GM23338 (cell line): ENCODE measurements at regions not wholly inside any gene's neighbourhood (a gene's known extent, or its start where the extent isn't known, plus 50 kb on each side); places are given as distances from the start of the nearest gene placed in this dataset.

Source experiments
- ATAC-seq: fragments of 200-7000 bp; cut with Tn5 transposase; 3 replicates; pipeline ENCODE4 v1.9.1; 2020
- DNase-seq: peaks from one replicate; pipeline ENCODE4 v3.0.0-alpha.2; 2015; ENCODE audit warnings: low spot score
- H2AFZ ChIP-seq: fragments of 200-600 bp; sonication (generic); 2 replicates; pipeline ENCODE4 v1.8.0; 2016; ENCODE audit warnings: antibody characterized with exemption, mild to moderate bottlenecking, moderate library complexity
- H3F3A ChIP-seq: fragments of 200-600 bp; sonication (generic); replicated peaks from 2 replicates; pipeline ENCODE4 v1.8.0; 2017; ENCODE audit warnings: antibody characterized with exemption, mixed run types, low read depth
- H3K27ac ChIP-seq: fragments of 200-600 bp; sonication (generic); 2 replicates; pipeline ENCODE4 v1.6.1; 2016; ENCODE audit warnings: low read depth
- H3K27me3 ChIP-seq: fragments of 200-600 bp; sonication (generic); 2 replicates; pipeline ENCODE4 v1.8.0; 2016; ENCODE audit warnings: mild to moderate bottlenecking, mixed run types, moderate library complexity; ENCODE audit not compliant: insufficient read depth
- H3K36me3 ChIP-seq: fragments of 200-600 bp; sonication (generic); 2 replicates; pipeline ENCODE4 v1.8.0; 2016; ENCODE audit warnings: mild to moderate bottlenecking; ENCODE audit not compliant: insufficient read depth
- H3K4me1 ChIP-seq: fragments of 200-600 bp; sonication (generic); 2 replicates; pipeline ENCODE4 v1.8.0; 2016; ENCODE audit warnings: mild to moderate bottlenecking, moderate library complexity; ENCODE audit not compliant: insufficient read depth
- H3K4me2 ChIP-seq: fragments of 200-600 bp; sonication (generic); 2 replicates; pipeline ENCODE4 v1.7.1; 2017; ENCODE audit warnings: mixed run types
- H3K4me3 ChIP-seq: fragments of 200-600 bp; sonication (generic); 2 replicates; pipeline ENCODE4 v1.6.1; 2016; ENCODE audit warnings: mixed run types
- H3K79me2 ChIP-seq: fragments of 200-600 bp; sonication (generic); replicated peaks from 2 replicates; pipeline ENCODE4 v1.8.0; 2017; ENCODE audit warnings: mild to moderate bottlenecking; ENCODE audit not compliant: insufficient read depth
- H3K9me2 ChIP-seq: fragments of 200-600 bp; sonication (generic); 2 replicates; pipeline ENCODE4 v1.8.0; 2017; ENCODE audit not compliant: insufficient read depth
- H4K20me1 ChIP-seq: fragments of 200-600 bp; sonication (generic); replicated peaks from 2 replicates; pipeline ENCODE4 v1.8.0; 2017; ENCODE audit warnings: mild to moderate bottlenecking; ENCODE audit not compliant: insufficient read depth
- H3K27ac Mint-ChIP-seq: 2 replicates; pipeline ENCODE4 v1.8.0; 2020; ENCODE audit warnings: inconsistent platforms, mild to moderate bottlenecking, moderate library complexity, mixed read lengths
- H3K27me3 Mint-ChIP-seq: 3 replicates; pipeline ENCODE4 v1.8.0; 2022; ENCODE audit warnings: low read depth, mild to moderate bottlenecking, moderate library complexity, mixed read lengths, inconsistent platforms; ENCODE audit not compliant: insufficient read depth, poor library complexity
- H3K36me3 Mint-ChIP-seq: 3 replicates; pipeline ENCODE4 v1.8.0; 2021; ENCODE audit warnings: low read depth, mild to moderate bottlenecking, inconsistent platforms, moderate library complexity, mixed read lengths
- H3K4me1 Mint-ChIP-seq: 3 replicates; pipeline ENCODE4 v1.8.0; 2020; ENCODE audit warnings: mild to moderate bottlenecking, inconsistent platforms, mixed read lengths
- H3K4me3 Mint-ChIP-seq: 3 replicates; pipeline ENCODE4 v1.8.0; 2021; ENCODE audit warnings: moderate library complexity, mild to moderate bottlenecking, inconsistent platforms, mixed read lengths
- H3K9me3 Mint-ChIP-seq: 3 replicates; pipeline ENCODE4 v1.8.0; 2020; ENCODE audit warnings: moderate library complexity, mild to moderate bottlenecking, inconsistent platforms, mixed read lengths
- CREB1 ChIP-seq: fragments of 250-450 bp; sonication (Bioruptor Pico); IDR thresholded peaks from 2 replicates; pipeline ENCODE4 v1.5.0; 2020; ENCODE audit warnings: low read depth, mild to moderate bottlenecking, moderate library complexity
- JUNB ChIP-seq: IDR thresholded peaks from one replicate; pipeline ENCODE4 v1.6.1; 2016; ENCODE audit warnings: antibody characterized with exemption; ENCODE audit not compliant: unreplicated experiment
- POLR2AphosphoS5 ChIP-seq: IDR thresholded peaks from 2 replicates; pipeline ENCODE4 v1.6.1; 2016; ENCODE audit warnings: antibody characterized with exemption, low read depth
- ZNF331 ChIP-seq: fragments of 250-450 bp; sonication (Bioruptor Pico); IDR thresholded peaks from 2 replicates; pipeline ENCODE4 v1.5.0; 2020; ENCODE audit warnings: low read depth, mild to moderate bottlenecking, moderate library complexity
- TF ChIP-seq, protein P1 (sequence below): fragments of 250-450 bp; sonication (Bioruptor Pico); IDR thresholded peaks from 2 replicates; pipeline ENCODE4 v1.5.0; 2020; ENCODE audit warnings: mild to moderate bottlenecking, moderate library complexity

DNA sequence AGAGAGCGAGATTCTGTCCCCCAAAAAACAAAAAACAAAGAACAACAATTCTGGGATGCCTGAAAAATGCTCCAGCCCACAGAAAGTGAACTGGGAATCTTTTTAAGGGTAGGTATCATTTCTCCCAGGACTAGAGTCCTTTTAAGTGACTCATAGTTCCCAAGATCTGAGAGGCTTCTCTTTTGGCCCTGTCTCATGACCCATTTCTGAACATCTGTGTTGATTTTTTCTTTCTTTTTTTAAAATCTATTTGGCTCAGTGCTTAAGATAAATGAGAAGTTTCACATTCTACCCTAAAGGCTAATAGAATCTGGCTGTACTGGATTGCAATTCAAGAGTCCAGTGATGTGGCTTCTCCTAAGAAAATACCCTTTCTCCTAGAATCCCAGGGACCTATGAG lies 217.6 kb upstream of the FOXQ1 start:
- H3K27ac ChIP-seq: no peak overlapping the region
- no peak overlapping the region for H3K4me3 ChIP-seq
- H3K36me3 Mint-ChIP-seq: no peaks in the 10 kb centered on the region
- H3K4me3 Mint-ChIP-seq: no peak overlapping the region
- H3K9me3 Mint-ChIP-seq: no peaks in the 10 kb centered on the region; the same call in 2 of the 3 replicates
- ATAC-seq (no peak), DNase-seq (no peak)
- peaks cover 7% of the 10 kb centered on the region for H3K27me3 ChIP-seq
- no peak overlapping the region for H2AFZ ChIP-seq
- no peak overlapping the region for H3K4me2 ChIP-seq
- peaks cover 2% of the 10 kb centered on the region; the same call in 1 of the 3 replicates for H3K4me1 Mint-ChIP-seq
- H3F3A ChIP-seq: no peaks in the 10 kb centered on the region
- H3K36me3 ChIP-seq: no peaks in the 10 kb centered on the region
- TF ChIP-seq CREB1 (CRISPR knock-in tag) (no peak), POLR2AphosphoS5 (no peak)
- H3K27ac Mint-ChIP-seq: no peak overlapping the region
- no peaks in the 10 kb centered on the region; the same call in 1 of the 2 replicates for H3K9me2 ChIP-seq
- H3K4me1 ChIP-seq: no peaks in the 10 kb centered on the region
- no peaks in the 10 kb centered on the region for H4K20me1 ChIP-seq
- no peaks in the 10 kb centered on the region for H3K79me2 ChIP-seq
- H3K27me3 Mint-ChIP-seq: peaks cover 10% of the 10 kb centered on the region

DNA sequence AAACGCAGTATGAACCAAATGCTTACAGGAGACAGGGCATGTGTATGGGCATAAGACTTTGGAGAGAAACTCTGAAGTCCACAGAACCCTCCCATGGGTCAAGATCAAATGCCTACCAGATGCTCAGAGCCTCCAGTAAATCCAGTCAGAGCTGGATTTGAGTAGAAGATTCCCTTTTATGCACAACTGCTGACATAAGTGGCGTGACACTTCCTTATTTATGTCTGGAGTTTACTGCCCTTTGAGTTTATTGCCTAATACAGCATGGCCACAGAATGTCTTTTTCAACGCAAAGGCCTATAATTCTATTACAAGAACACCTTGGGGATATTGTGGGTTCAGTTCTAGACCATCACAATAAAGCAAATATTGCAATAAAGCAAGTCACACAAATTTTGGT lies 220.0 kb upstream of the FOXQ1 start:
- DNase-seq (no peak), ATAC-seq (no peak)
- Histone ChIP-seq H2AFZ (no peak overlapping the region), H3K27ac (no peak overlapping the region), H3K4me3 (no peak overlapping the region), H3K79me2 (no peaks in the 10 kb centered on the region), H3K27me3 (no peaks in the 10 kb centered on the region), H3K9me2 (no peaks in the 10 kb centered on the region; the same call in 1 of the 2 replicates), H4K20me1 (no peaks in the 10 kb centered on the region), H3K36me3 (no peaks in the 10 kb centered on the region), H3F3A (no peaks in the 10 kb centered on the region), H3K4me1 (no peaks in the 10 kb centered on the region), H3K4me2 (no peak overlapping the region)
- no peak for TF ChIP-seq JUNB
- TF ChIP-seq ZNF331 (CRISPR knock-in tag): no peak
- TF ChIP-seq, protein P1, sequence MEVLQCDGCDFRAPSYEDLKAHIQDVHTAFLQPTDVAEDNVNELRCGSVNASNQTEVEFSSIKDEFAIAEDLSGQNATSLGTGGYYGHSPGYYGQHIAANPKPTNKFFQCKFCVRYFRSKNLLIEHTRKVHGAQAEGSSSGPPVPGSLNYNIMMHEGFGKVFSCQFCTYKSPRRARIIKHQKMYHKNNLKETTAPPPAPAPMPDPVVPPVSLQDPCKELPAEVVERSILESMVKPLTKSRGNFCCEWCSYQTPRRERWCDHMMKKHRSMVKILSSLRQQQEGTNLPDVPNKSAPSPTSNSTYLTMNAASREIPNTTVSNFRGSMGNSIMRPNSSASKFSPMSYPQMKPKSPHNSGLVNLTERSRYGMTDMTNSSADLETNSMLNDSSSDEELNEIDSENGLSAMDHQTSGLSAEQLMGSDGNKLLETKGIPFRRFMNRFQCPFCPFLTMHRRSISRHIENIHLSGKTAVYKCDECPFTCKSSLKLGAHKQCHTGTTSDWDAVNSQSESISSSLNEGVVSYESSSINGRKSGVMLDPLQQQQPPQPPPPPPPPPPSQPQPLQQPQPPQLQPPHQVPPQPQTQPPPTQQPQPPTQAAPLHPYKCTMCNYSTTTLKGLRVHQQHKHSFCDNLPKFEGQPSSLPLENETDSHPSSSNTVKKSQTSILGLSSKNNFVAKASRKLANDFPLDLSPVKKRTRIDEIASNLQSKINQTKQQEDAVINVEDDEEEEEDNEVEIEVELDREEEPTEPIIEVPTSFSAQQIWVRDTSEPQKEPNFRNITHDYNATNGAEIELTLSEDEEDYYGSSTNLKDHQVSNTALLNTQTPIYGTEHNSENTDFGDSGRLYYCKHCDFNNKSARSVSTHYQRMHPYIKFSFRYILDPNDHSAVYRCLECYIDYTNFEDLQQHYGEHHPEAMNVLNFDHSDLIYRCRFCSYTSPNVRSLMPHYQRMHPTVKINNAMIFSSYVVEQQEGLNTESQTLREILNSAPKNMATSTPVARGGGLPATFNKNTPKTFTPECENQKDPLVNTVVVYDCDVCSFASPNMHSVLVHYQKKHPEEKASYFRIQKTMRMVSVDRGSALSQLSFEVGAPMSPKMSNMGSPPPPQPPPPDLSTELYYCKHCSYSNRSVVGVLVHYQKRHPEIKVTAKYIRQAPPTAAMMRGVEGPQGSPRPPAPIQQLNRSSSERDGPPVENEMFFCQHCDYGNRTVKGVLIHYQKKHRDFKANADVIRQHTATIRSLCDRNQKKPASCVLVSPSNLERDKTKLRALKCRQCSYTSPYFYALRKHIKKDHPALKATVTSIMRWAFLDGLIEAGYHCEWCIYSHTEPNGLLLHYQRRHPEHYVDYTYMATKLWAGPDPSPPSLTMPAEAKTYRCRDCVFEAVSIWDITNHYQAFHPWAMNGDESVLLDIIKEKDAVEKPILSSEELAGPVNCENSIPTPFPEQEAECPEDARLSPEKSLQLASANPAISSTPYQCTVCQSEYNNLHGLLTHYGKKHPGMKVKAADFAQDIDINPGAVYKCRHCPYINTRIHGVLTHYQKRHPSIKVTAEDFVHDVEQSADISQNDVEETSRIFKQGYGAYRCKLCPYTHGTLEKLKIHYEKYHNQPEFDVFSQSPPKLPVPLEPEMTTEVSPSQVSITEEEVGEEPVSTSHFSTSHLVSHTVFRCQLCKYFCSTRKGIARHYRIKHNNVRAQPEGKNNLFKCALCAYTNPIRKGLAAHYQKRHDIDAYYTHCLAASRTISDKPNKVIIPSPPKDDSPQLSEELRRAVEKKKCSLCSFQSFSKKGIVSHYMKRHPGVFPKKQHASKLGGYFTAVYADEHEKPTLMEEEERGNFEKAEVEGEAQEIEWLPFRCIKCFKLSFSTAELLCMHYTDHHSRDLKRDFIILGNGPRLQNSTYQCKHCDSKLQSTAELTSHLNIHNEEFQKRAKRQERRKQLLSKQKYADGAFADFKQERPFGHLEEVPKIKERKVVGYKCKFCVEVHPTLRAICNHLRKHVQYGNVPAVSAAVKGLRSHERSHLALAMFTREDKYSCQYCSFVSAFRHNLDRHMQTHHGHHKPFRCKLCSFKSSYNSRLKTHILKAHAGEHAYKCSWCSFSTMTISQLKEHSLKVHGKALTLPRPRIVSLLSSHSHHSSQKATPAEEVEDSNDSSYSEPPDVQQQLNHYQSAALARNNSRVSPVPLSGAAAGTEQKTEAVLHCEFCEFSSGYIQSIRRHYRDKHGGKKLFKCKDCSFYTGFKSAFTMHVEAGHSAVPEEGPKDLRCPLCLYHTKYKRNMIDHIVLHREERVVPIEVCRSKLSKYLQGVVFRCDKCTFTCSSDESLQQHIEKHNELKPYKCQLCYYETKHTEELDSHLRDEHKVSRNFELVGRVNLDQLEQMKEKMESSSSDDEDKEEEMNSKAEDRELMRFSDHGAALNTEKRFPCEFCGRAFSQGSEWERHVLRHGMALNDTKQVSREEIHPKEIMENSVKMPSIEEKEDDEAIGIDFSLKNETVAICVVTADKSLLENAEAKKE (CRISPR knock-in tag): no peak
- no peaks in the 10 kb centered on the region; the same call in 2 of the 3 replicates for H3K9me3 Mint-ChIP-seq
- no peak overlapping the region for H3K4me3 Mint-ChIP-seq
- no peaks in the 10 kb centered on the region for H3K36me3 Mint-ChIP-seq
- no peaks in the 10 kb centered on the region for H3K4me1 Mint-ChIP-seq
- peaks cover 2% of the 10 kb centered on the region for H3K27me3 Mint-ChIP-seq
- no peak overlapping the region for H3K27ac Mint-ChIP-seq
